ENCODE measurements at regions not wholly inside any gene's neighbourhood (a gene's known extent, or its start where the extent isn't known, plus 50 kb on each side); places are given as distances from the start of the nearest gene placed in this dataset.

DNA sequence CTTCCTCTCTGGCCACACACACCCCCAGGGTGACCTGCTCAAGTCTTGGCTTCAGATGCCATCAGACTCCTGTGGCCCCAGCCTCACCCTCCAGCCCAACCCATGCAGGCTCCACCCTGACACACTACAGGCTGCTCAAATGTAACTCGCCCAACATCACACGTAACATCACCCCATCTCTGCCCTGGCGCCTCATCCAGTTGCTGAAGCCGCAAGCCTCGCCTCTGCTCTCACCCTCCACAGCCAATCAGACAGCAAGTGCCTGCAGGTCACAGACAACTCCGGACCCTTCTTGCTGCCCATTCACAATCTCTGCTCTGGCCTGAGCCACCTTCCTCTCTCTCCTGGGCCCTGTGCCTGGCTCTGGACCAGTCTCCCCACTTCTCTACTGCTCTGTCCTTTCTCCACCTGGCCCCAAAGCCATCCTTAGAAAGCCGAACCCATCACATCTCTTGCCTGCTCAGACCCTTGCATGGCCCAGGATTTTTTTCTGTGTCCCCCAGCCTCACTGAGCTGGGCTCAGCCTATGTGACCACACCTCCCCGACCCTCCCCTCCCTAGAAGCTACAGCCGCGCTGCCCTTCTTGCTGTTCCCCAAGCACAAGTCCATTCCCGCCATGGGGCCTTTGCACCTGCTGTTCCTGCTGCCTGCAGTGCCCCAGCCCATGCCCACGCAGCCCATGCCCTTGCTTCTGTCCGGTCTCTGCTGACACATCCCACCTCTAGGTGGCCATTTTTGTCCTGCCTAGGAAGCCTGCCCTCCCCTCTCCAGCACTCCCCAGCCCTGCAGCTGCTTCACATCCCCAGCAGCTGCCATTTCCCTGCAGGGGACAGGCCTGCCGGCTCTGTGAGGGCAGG is 333.9 kb downstream of the CTTN start:
- TF ChIP-seq, protein P1, sequence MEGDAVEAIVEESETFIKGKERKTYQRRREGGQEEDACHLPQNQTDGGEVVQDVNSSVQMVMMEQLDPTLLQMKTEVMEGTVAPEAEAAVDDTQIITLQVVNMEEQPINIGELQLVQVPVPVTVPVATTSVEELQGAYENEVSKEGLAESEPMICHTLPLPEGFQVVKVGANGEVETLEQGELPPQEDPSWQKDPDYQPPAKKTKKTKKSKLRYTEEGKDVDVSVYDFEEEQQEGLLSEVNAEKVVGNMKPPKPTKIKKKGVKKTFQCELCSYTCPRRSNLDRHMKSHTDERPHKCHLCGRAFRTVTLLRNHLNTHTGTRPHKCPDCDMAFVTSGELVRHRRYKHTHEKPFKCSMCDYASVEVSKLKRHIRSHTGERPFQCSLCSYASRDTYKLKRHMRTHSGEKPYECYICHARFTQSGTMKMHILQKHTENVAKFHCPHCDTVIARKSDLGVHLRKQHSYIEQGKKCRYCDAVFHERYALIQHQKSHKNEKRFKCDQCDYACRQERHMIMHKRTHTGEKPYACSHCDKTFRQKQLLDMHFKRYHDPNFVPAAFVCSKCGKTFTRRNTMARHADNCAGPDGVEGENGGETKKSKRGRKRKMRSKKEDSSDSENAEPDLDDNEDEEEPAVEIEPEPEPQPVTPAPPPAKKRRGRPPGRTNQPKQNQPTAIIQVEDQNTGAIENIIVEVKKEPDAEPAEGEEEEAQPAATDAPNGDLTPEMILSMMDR (IDR thresholded peaks at IDR 0.05; ENCODE audit: insufficient read depth, low read length, poor library complexity, severe bottlenecking) = no peak
- TF ChIP-seq EZH2phosphoT487 (conservative IDR thresholded peaks at IDR 0.05; ENCODE audit: low read length) = no peak
- no peak overlapping the region for H3K4me3 ChIP-seq (ENCODE audit: insufficient read depth, low read length, poor library complexity, severe bottlenecking)
- no peak overlapping the region for H3K9ac ChIP-seq (ENCODE audit: low read length)
- no peaks in the 10 kb centered on the region for H3K9me2 ChIP-seq (replicated peaks; ENCODE audit: insufficient read depth, low read length)
- no peak overlapping the region for H2AFZ ChIP-seq (ENCODE audit: low read depth, low read length, severe bottlenecking)
- H4K20me1 ChIP-seq (ENCODE audit: low read depth, low read length) = no peaks in the 10 kb centered on the region
- H3K79me2 ChIP-seq (ENCODE audit: insufficient read depth, low read length) = no peaks in the 10 kb centered on the region
- no peaks in the 10 kb centered on the region for H3F3A ChIP-seq (ENCODE audit: insufficient read depth)
- H3K4me2 ChIP-seq (ENCODE audit: low read depth, low read length, poor library complexity, severe bottlenecking) = no peak overlapping the region
- no peaks in the 10 kb centered on the region for H3K36me3 ChIP-seq (ENCODE audit: low read length)
- no peaks in the 10 kb centered on the region for H3K9me3 ChIP-seq (ENCODE audit: insufficient read depth, low read length)
- no peak overlapping the region for H3K27ac ChIP-seq (ENCODE audit: low read depth, low read length)
- H3K27me3 ChIP-seq (ENCODE audit: low read length) = no peaks in the 10 kb centered on the region

DNA sequence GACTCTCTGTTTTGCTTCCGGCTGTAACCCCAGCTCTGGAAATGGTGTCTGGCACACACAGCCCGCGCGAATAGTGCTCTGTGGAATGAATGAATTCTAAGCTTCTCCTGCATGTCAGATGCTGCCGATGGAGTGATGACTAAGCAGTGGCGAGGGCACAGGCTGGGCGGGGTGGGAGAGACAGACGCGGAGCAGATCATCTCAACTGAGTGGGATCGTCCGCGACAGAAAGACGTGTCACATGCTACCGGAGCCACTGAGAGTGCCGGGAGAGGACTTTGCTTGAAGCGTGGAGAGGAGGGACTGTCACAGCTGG is 334.5 kb downstream of the CTTN start:
- no peaks in the 10 kb centered on the region for H3K27me3 ChIP-seq (ENCODE audit: low read length)
- no peak overlapping the region for H3K27ac ChIP-seq (ENCODE audit: low read depth, low read length)
- no peaks in the 10 kb centered on the region for H3K9me2 ChIP-seq (replicated peaks; ENCODE audit: insufficient read depth, low read length)
- TF ChIP-seq EZH2phosphoT487 (conservative IDR thresholded peaks at IDR 0.05; ENCODE audit: low read length) = no peak
- TF ChIP-seq, protein P1 (IDR thresholded peaks at IDR 0.05; ENCODE audit: insufficient read depth, low read length, poor library complexity, severe bottlenecking) = no peak
- no peaks in the 10 kb centered on the region for H3F3A ChIP-seq (ENCODE audit: insufficient read depth)
- H3K36me3 ChIP-seq (ENCODE audit: low read length) = no peaks in the 10 kb centered on the region
- no peaks in the 10 kb centered on the region for H4K20me1 ChIP-seq (ENCODE audit: low read depth, low read length)
- no peaks in the 10 kb centered on the region for H3K79me2 ChIP-seq (ENCODE audit: insufficient read depth, low read length)
- no peak overlapping the region for H3K4me3 ChIP-seq (ENCODE audit: insufficient read depth, low read length, poor library complexity, severe bottlenecking)
- no peak overlapping the region for H3K4me2 ChIP-seq (ENCODE audit: low read depth, low read length, poor library complexity, severe bottlenecking)
- H3K9me3 ChIP-seq (ENCODE audit: insufficient read depth, low read length) = no peaks in the 10 kb centered on the region
- H2AFZ ChIP-seq (ENCODE audit: low read depth, low read length, severe bottlenecking) = no peak overlapping the region
- no peak overlapping the region for H3K9ac ChIP-seq (ENCODE audit: low read length)

DNA sequence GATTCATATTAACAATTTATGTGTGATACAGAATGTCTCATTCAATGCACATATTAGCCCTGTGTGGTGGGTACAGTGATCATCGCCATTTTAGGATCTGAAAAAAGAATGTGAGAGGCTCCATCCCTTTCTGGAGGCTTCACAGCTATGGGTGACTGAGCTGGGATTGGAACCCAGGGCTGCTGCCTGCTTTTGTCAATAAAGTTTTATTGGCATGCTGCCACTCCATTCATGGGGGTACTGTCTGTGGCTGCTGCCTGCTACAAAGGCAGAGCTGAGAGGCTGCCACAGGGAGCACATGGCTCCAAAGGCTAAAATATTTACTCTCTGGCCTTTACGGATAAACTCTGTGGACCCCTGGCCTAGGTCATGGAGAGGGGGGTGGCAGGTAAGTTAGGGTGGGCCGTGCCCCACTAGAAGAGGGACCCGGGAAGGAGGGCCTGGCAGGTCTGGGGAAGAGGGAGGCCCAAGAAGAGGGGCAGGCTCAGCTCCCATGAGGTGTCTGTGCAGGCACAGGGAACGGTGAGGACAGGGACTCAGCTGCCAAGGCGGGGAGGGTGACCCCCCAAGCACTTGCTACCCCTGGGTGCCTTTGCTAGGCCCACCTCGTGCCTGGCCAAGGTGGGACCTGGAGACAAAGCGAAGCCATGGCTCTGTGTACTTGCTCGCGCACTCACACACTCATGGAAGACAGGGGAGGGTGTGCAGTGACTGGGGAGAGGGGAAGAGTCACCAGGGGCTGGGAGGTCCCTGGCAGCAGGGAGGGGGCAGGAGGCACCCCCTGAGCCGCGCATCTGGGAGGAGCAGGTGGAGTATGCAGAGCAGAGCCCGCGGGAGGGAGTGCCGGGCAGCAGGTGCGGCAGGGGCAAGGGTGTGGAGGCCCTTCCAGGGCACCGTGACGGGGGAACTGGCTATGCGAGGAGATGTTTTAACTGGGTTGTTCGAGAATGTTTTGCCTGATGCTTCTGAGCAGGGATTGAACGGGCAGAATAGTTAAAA is 335.3 kb downstream of the CTTN start:
- H4K20me1 ChIP-seq (ENCODE audit: low read depth, low read length) = no peaks in the 10 kb centered on the region
- H3K79me2 ChIP-seq (ENCODE audit: insufficient read depth, low read length) = no peaks in the 10 kb centered on the region
- TF ChIP-seq, protein P1 (IDR thresholded peaks at IDR 0.05; ENCODE audit: insufficient read depth, low read length, poor library complexity, severe bottlenecking) = no peak
- no peak for TF ChIP-seq EZH2phosphoT487 (conservative IDR thresholded peaks at IDR 0.05; ENCODE audit: low read length)
- H3K9ac ChIP-seq (ENCODE audit: low read length) = no peak overlapping the region
- no peaks in the 10 kb centered on the region for H3K27me3 ChIP-seq (ENCODE audit: low read length)
- H3K9me2 ChIP-seq (replicated peaks; ENCODE audit: insufficient read depth, low read length) = no peaks in the 10 kb centered on the region
- no peak overlapping the region for H3K4me2 ChIP-seq (ENCODE audit: low read depth, low read length, poor library complexity, severe bottlenecking)
- no peaks in the 10 kb centered on the region for H3K9me3 ChIP-seq (ENCODE audit: insufficient read depth, low read length)
- H3K27ac ChIP-seq (ENCODE audit: low read depth, low read length) = no peak overlapping the region
- H2AFZ ChIP-seq (ENCODE audit: low read depth, low read length, severe bottlenecking) = no peak overlapping the region
- no peaks in the 10 kb centered on the region for H3F3A ChIP-seq (ENCODE audit: insufficient read depth)
- no peak overlapping the region for H3K4me3 ChIP-seq (ENCODE audit: insufficient read depth, low read length, poor library complexity, severe bottlenecking)
- H3K36me3 ChIP-seq (ENCODE audit: low read length) = no peaks in the 10 kb centered on the region
